Limb (tissue), 2 donors: ENCODE measurements at regions not wholly inside any gene's neighbourhood (a gene's known extent, or its start where the extent isn't known, plus 50 kb on each side); places are given as distances from the start of the nearest gene placed in this dataset.

Experiments
- DNase-seq, 2 donors: peaks; one replicate each; pipeline ENCODE4 v3.0.0-alpha.2; 2016; ENCODE audit errors: extremely low spot score in 2 of 2

DNA sequence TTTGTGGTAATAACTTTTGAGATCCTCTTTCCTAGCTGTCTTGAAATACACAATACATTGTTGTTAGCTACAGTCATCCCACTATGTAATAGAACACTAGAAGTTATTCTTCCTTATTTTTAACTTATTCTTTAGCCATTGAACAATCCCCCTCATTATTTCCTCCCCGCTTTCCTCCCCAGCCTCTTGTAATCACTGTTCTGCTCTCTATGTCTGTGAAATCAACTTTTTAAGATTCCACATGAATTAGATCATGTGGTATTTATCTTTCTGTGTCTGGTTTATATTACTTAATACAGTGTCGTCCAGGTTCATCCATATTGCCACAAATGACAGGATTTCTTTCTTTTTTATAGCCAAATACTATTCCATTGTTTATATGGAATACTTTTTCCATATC is 72.9 kb downstream of the SLC10A2 start:
- DNase-seq: no peak

DNA sequence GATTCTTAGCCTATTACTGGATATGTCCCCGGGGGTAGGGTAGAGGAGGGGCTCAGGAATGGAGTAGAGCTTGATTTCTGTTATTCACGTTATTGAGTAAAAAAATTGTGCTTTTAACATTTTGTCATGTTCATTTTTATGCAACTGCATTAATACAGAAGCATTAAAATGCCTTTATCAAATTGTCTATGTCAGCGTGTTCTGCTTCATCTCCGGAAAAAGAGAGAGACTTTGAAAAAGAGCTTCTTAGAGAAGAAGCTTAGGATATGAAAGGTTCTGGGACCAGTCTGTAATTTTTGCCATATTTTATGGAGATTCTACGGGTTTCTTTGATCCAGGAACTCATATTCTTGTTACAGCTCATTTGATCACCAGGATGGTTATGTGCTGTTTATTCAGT is 82.0 kb downstream of the SLC10A2 start:
- no peak for DNase-seq

DNA sequence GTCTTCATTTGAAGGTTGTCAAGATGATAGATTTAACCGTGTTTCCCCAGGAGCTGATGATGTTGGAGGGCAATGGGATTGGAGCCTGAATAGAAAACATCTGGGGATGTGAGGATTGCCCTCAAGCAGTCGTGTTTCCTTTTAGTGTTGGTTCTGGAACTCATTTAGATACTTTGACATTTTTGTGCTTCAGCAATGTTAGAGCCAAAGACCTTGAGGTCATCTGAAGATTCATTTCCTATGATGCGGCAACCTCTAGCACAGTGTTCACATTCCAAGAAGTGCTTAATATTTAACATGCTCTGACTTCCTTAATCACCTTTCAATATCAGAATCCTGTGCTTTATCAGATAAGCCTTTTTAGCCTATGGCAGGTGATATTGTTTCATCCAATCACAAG is 82.7 kb downstream of the SLC10A2 start:
- DNase-seq: no peak

DNA sequence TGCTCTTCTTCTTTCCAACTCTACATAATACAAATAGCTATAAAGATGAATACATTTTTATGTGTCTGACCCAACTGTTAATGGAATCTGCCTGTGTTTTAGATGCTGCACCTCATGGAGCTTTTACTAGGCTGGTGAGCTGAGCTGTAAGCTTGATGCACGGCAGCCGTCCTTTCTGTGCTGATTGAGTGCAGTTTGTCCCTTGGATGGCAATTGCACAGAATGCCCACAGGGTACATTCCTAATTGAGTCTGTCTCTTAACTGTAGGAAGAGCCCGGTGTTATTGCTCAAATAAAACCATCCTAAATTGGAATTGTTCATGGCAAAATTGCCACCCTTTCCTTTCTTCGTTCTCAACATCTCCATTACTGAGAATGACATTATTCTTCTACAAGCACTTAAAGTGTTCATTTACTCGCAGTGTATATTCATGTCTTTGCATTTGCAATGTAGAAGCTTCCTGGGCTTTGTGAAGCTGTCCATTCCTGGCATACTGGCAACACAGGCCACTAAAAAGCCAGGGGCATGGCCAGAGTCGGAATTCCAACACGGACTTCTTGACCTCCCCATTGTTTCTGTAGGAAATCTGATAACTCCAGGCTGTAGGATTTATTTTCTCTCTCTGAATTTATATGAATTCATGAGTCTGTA is 85.8 kb downstream of the SLC10A2 start:
- no peak for DNase-seq

DNA sequence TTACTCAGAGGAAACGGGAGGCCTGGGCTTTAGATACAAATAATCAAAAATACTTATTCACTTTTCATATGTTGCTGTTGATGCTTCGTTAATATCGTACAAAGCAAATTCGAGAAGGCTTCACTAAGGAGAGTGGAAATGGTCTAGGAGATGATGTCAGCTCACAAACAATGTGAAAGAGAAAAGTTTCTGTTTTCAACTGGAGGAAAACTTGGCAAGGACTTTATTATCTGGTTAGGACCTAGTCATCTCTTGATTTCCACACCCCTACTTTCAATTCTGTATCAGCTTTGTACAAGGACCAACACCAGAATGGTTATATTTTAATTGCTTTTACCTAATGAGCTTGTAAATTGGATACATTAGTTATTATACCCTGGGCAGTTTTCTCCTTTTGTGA is 88.0 kb downstream of the SLC10A2 start:
- peak in 1 of 2 donors; percentile 9 for DNase-seq

DNA sequence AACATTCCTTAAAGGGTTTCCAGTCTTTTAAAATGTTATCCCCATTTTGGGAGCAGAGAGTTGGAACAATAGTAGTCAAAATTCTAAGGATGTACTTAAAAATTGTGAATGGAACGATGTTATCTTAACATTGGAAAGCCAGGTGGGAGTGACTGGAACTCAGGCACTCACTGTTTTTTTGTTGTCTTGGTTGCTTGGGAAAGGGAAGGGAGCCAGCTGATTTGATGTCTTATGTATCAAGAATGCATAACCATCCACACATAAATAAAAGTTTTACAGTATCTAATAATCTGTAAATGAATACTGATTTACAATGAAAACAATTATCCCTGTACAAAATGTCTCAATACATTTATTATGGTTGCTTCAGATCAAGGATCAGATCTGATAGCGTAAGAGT is 88.7 kb downstream of the SLC10A2 start:
- no peak for DNase-seq

DNA sequence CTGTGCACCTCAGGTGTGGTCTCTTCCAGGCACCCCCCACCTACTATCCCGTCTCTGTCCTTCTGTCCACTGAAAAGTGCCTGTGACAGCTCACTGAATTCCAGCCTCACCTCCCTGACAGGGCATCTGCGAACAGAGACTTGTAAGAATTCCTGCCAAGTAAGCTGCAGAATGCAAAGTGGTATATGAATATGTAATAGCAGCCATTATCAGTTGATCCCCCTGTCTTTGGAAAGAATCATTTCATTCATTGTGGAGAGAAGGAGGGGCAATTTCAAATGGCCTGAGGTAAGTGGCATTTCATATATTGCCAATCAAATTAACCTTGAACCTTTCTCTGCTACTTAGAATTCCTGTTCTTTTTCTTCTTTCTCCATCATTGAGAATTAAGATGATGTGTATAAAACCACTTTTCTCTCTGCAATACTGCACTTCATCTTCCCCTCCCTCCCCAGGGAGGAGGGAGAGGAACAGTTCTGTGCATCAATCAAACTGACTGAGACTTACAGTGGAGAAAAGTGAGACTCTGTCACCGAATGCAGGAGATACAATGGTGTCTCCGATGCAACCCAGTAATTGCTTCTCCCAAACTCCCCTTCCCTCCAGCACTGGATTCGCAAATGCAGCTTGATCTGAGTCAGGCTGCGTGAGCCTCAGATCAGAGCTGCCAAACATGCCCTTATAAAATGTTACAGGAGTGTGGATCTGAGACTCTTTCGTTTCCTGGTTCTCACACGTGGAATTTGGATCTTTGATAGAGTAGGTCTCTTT is 91.7 kb downstream of the SLC10A2 start:
- no peak for DNase-seq

DNA sequence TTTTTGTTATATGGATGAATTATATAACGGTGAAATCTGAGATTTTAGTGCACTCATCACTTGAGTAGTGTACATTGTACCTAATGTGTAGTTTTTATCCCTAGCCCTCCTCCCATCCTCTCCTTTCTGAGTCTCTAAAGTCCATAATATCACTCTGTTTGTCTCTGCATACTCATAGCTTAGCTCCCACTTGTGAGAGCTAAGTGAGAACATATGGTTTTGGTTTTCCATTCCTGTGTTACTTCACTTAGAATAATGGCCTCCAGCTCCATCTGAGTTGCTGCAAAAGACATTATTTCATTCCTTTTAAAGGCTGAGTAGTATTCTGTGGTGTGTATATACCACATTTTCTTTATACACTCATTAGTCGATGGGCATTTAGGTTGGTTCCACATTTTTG is 94.0 kb downstream of the SLC10A2 start:
- no peak for DNase-seq

DNA sequence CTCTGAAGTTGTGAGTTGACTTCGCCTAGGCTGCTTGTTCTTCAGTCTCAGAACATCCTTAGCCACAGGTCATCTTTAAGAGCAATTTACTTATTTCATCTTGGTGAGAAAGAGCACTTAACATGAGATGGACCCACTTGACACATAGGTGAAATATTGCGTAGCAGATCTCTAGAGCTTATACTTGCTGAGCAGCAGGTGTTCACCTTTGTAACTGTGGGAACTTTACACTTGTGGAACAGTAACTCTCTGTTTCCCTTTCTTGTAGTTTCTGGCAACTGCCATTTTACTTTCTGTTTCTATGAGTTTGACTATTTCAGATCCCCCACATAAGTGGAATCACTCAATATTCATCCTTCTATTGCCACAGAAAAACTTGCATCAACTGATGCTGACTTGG is 95.7 kb downstream of the SLC10A2 start:
- no peak for DNase-seq

DNA sequence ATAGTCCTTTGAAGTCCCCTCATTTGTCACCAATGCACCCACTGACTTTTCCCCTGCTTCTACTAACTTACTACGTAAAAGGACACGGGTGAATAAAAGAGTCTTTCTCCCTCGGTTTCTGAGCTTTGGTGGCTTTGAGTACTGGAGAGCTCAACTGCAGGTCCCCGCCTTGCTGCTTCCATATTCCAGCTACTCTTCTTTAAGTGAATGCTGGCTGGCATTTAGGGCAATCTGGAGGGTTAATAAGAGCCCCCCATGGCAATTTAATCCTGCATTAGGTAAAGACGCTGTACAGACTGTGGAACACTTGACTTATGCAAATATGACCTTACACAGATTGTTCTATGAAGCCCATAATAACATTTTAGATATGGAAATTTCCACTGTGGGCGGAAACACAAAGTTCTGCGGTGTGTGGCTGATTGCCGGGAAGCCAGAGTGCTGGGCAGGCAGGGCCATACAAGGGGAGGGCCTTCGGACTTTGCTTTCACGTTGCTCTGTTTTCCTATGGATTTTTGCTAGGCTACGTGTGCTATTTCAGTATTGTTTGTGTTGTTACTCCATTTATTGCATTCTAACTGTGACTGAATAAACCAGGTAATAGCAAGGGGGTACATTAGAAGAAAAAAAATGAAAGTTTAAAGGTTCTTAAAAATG is 97.5 kb downstream of the SLC10A2 start:
- DNase-seq: no peak

DNA sequence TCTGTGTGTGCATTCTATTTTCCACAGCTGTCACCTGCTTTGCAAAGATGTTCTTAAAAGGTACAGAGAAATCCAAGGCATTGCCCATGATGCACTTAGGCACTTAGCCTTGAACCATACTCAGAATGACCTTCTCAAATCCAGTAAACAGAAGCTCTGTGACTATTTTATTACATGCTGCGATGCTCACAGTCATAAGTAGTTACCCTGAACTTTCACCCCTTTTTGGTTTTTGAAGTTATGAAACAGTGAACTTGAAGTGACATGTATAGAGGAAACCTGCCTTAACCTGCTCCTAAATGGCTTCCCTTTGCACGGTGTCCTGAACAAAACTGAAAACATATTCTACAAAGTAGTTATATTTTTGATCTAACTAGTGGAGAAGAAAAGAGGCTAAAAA is 100.4 kb downstream of the SLC10A2 start:
- no peak for DNase-seq

DNA sequence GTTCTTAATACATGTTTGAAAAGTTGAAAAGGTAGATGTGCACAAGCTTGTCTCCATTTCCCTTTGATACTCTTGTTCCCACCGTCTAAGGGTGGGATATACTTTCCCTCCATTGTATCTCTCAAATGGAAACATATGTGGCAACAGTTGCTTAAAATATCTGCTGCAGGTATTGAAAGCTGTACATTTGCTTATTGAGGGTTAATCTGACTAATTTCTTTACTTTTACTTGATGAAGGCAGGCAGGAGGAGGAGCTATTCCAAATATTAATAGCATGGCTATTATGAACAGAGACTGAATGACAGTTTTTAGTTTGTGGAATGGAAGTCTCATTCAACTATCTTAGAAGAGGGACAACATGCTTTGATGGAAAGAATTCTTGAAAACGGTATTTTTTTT is 103.8 kb downstream of the SLC10A2 start:
- DNase-seq: no peak

DNA sequence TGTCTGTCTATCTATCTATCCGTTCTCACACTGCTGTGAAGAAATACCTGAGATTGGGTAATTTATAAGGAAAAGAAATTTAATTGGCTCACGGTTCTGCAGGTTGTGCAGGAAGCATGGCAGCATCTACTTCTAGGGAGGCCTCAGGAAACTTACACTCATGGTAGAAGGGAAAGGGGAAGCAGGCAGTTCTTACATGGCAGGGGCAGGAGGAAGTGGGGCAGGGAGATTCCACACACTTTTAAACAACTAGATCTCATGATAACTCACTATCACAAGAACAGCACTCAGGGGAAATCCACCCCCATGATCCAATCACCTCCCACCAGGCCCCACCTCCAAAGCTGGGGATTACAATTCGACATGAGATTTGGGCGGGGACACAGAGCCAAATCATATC is 105.3 kb downstream of the SLC10A2 start:
- DNase-seq: no peak

DNA sequence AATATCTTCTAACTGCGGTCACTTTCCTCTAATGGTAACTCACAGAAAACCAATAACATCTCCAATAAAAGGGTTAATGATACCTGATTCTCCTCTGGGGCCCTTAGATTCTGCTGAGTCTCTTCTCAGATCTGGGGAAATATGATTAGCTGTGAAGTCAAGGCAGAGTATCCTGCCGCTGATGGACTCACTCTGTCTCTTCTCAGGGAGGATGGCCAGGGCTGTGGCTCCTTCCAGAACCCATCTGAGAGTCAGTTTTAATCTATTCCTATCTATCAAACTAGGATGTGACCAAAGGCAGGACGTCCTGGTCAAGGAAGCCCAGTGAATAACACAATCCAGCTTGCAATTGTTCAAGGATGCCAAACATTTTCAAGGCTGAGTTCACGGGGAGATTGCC is 109.8 kb downstream of the SLC10A2 start:
- no peak for DNase-seq

DNA sequence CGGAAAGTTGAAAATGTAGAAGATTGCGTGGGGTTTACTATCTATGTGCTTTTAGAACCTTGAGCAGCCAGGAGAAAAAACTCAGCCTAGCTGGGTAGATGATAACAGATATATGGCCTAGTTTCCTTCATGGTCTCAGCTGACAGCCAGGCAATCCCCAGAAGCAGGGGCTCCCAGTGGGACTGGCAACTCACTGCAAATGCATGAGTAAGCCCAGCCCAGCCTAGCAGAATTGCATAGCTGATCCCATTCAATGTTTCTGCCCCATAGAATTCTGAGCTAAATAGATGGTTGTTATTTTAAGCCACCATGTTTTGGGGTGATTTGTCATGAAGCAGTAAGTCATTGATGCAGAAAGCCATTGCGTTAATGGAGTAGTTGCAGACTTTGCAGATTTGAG is 108.5 kb downstream of the ERCC5 start:
- DNase-seq: no peak

DNA sequence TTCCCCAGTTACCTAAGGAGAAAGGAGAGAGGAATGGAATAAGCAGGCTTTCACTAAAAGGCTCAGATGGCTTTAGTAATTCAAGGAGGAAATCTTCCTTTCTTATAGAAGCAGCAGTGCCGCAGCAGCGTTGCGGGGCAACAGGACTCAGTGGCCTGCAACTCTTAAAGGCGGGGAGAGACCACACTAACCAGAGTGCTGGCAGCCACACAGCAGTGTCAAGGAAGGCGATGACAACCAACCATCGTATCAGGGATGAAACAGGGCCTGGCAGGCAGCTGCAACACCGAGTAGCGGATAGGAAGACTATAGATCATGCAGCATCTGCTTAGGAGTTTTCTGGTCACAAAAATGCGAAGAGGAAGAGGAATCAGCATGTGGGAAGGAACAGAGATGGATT is 106.0 kb downstream of the ERCC5 start:
- no peak for DNase-seq

DNA sequence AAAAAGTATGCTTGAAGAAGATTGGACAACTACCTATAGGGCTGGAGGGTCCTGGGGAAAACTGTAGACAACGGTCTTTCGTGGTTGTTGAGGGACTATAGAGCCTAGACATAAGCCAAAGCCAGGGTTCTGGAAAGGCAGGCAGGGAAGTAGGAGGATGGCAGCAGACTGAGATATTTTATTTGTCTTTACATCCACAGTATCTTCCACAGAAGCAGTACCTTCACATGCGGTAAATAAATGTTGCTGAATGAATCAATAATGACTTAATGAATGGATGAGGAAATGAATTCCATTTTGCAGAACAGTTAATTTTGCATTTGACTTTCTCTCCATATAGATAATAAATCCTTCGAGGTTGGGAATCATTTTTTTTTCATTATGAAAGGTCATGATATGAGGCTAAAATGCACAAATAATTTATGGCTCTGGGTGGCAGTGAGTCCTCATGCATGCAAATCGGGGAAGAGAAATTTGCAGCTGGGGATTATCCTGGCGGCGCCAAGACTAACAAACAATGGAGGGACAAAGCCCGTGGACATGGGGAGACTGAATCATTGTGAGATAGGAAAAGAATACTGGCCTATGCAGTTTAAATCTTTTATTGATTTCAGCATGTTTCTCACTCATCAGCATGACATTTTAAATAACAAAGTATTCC is 102.0 kb downstream of the ERCC5 start:
- no peak for DNase-seq

DNA sequence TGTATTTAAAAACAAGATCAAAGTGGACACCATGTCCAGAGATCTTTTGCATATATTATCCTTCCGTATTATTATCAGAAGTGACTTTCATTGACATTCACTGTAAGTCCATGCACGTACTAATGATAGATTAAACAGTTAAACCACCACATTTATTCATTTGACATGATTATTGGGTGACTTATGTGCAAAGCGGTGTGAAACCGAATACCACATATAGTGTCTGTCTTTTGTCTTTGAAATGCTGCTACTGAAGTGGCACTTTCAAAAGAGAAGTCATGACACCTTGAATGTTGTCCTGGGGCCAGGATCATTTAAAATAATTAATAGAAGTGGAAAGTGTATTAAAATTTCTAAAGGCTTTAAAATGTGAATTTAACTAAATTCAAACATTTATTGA is 100.1 kb downstream of the ERCC5 start:
- DNase-seq: no peak

DNA sequence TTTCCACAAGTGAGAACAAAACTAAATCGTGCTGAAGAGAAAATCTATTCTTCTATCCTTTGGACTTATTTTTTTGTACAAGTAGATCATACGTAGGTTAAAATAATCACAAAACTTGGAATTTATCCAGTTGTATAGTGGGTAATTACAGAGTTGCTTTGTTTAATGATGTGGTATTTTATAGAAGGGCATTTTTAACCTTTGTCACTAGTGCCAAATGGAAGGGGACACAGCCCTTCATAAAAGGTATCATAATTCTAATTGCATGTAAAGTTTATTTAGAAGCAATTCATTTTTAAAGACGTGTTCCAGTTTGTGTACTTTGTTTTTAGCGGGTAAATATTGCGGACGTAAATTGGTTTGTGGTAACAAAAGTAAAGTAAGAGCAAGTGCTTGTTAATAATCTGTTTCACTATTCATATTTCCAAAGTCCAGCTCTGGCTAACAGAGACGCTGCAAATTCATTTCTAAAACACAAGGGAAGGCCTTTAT is 99.5 kb downstream of the ERCC5 start:
- DNase-seq: no peak

DNA sequence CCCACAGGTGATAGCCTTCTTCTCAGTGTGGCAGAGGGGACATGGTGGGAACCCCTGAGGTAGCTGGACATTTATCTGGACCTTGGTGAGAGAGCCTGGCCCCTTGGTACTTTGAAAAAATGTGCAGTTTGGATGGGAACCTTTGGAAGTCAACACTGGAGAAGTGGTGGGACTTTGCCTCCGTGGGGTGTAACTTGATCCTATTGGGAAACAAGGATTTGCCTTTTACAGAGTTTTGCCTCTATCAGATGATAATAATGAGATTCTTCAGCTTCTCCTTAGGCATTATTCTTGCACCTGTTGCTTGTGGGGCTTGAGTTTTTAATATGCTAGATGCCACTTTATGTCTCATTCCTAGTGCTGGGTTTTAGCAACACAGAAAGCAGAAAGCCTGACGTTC is 99.0 kb downstream of the ERCC5 start:
- no peak for DNase-seq

DNA sequence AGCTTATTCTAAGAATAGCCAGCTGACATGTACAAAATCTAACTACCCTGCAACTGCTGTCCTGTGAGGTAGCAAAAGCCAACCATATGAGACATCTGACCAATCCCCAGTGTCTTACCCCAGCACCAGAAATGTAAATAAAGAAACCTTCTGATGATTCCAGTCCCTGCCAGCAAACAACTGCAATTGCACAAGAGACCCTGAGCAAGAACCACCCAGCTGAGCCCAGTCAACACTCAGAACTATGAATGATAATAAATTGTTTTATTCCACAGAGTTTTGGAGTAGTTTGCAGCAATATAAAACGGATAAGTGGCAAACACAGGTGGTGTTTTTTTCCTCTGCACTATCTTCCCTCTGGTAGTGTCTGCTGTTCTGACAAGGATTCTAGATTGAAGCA is 94.9 kb downstream of the ERCC5 start:
- DNase-seq: no peak

DNA sequence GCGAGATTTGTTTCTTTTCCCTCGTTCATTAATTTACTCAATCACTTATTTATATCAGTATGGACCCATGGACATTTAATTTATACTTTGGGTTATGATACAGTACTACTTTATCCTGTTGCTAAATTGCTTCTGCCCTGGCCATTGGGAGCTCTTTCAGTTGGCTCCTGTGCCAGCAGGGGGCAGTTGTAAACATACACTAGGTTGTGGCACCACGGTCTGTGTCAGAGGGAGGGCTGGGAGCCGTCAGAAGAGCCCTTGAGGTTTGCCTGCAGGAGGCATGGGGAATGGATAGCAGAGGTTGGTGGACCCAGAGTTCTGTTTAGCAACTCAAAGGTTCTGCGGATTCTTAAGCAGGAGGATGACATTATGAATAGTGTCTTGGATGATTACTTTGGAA is 94.3 kb downstream of the ERCC5 start:
- no peak for DNase-seq
